Endodermal cell (in vitro differentiated cells): ENCODE measurements at regions not wholly inside any gene's neighbourhood (a gene's known extent, or its start where the extent isn't known, plus 50 kb on each side); places are given as distances from the start of the nearest gene placed in this dataset.

Experiments
- DNase-seq: peaks from one replicate; pipeline ENCODE4 v3.0.0-alpha.2; 2017
- H3K27ac ChIP-seq: 2 replicates; pipeline ENCODE4 v1.5.1; 2013; ENCODE audit warnings: mild to moderate bottlenecking, low read depth, low read length, moderate library complexity
- H3K27me3 ChIP-seq: 2 replicates; pipeline ENCODE4 v1.6.1; 2013; ENCODE audit warnings: mild to moderate bottlenecking, low read length, moderate library complexity; ENCODE audit not compliant: insufficient read depth, control insufficient read depth, poor library complexity, severe bottlenecking
- H3K36me3 ChIP-seq: 2 replicates; pipeline ENCODE4 v1.7.0; 2013; ENCODE audit warnings: mild to moderate bottlenecking, low read length, moderate library complexity; ENCODE audit not compliant: control insufficient read depth, insufficient read depth
- H3K4me1 ChIP-seq: one replicate; pipeline ENCODE4 v1.7.0; 2013; ENCODE audit warnings: low read length; ENCODE audit not compliant: control insufficient read depth, insufficient read depth
- H3K4me3 ChIP-seq: 2 replicates; pipeline ENCODE4 v1.5.1; 2013; ENCODE audit warnings: mild to moderate bottlenecking, low read length, moderate library complexity
- H3K9ac ChIP-seq: 2 replicates; pipeline ENCODE4 v1.6.1; 2013; ENCODE audit warnings: mild to moderate bottlenecking, low read length, moderate library complexity; ENCODE audit not compliant: poor library complexity, severe bottlenecking; ENCODE audit errors: extremely low read depth
- H3K9me3 ChIP-seq: 2 replicates; pipeline ENCODE4 v1.6.1; 2013; ENCODE audit warnings: mild to moderate bottlenecking, low read length, moderate library complexity; ENCODE audit not compliant: control insufficient read depth
- H3K27ac Mint-ChIP-seq: 2 replicates; pipeline ENCODE4 v1.8.0; 2020; ENCODE audit warnings: mixed read lengths
- H3K27me3 Mint-ChIP-seq: 2 replicates; pipeline ENCODE4 v1.8.0; 2021; ENCODE audit warnings: mild to moderate bottlenecking, mixed read lengths; ENCODE audit not compliant: insufficient read depth
- H3K36me3 Mint-ChIP-seq: 2 replicates; pipeline ENCODE4 v1.8.0; 2020; ENCODE audit warnings: low read depth, mixed read lengths
- H3K4me1 Mint-ChIP-seq: 2 replicates; pipeline ENCODE4 v1.8.0; 2020; ENCODE audit warnings: mixed read lengths
- H3K4me3 Mint-ChIP-seq: 2 replicates; pipeline ENCODE4 v1.8.0; 2020; ENCODE audit warnings: mild to moderate bottlenecking, moderate library complexity, mixed read lengths
- H3K9me3 Mint-ChIP-seq: 2 replicates; pipeline ENCODE4 v1.8.0; 2020; ENCODE audit warnings: mild to moderate bottlenecking, mixed read lengths
- CTCF ChIP-seq: fragments of 200-600 bp; sonication (generic); conservative IDR thresholded peaks from 2 replicates; pipeline ENCODE4 v1.5.0; 2021; ENCODE audit warnings: antibody characterized with exemption, mild to moderate bottlenecking
- WGBS, 2 experiments: methylation state at CpG; one replicate each; pipeline versions ENCODE4 v1.1.5 to v1.1.7; 2013; ENCODE audit warnings: missing lambda C conversion rate in 2 of 2, mixed read lengths in 1 of 2; ENCODE audit not compliant: insufficient coverage in 1 of 2, insufficient read length in 1 of 2; 5-methylcytosine and 5-hydroxymethylcytosine counted together

- Mint-ChIP-seq H3K27me3 (no peaks in the 10 kb centered on the region), H3K36me3 (no peaks in the 10 kb centered on the region), H3K9me3 (no peaks in the 10 kb centered on the region), H3K27ac (no peak overlapping the region), H3K4me3 (no peak overlapping the region), H3K4me1 (peaks cover 5% of the 10 kb centered on the region)
- no peak for TF ChIP-seq CTCF
- Histone ChIP-seq H3K27ac (no peak overlapping the region), H3K4me3 (no peak overlapping the region), H3K36me3 (no peaks in the 10 kb centered on the region), H3K9ac (no peak overlapping the region), H3K4me1 (no peaks in the 10 kb centered on the region), H3K9me3 (no peaks in the 10 kb centered on the region), H3K27me3 (no peaks in the 10 kb centered on the region)
- no peak for DNase-seq
- WGBS, 2 experiments = 64 to 71% methylated on average over 5 to 6 of the region's 6 CpGs
Measured at GRCh38 chr20:43389211-43389610, 68.5 kb upstream of the SRSF6 start.

- no peak overlapping the region for H3K27ac ChIP-seq
- H3K27me3 ChIP-seq = no peaks in the 10 kb centered on the region
- Mint-ChIP-seq H3K27ac (no peak overlapping the region), H3K36me3 (no peaks in the 10 kb centered on the region), H3K4me1 (peaks cover 13% of the 10 kb centered on the region), H3K9me3 (no peaks in the 10 kb centered on the region), H3K27me3 (no peaks in the 10 kb centered on the region), H3K4me3 (no peak overlapping the region)
- H3K36me3 ChIP-seq = no peaks in the 10 kb centered on the region
- no peak overlapping the region for H3K9ac ChIP-seq
- no peak for TF ChIP-seq CTCF
- no peak for DNase-seq
- H3K4me1 ChIP-seq = no peaks in the 10 kb centered on the region
- WGBS, 2 experiments = 81 to 85% methylated on average over 12 to 14 of the region's 14 CpGs
- no peak overlapping the region for H3K4me3 ChIP-seq
- no peaks in the 10 kb centered on the region for H3K9me3 ChIP-seq
Measured at GRCh38 chr20:43388268-43389002, 69.3 kb upstream of the SRSF6 start.

- Histone ChIP-seq H3K4me1 (no peaks in the 10 kb centered on the region), H3K27ac (no peak overlapping the region), H3K9me3 (no peaks in the 10 kb centered on the region), H3K4me3 (no peak overlapping the region), H3K27me3 (no peaks in the 10 kb centered on the region), H3K9ac (no peak overlapping the region), H3K36me3 (no peaks in the 10 kb centered on the region)
- H3K27me3 Mint-ChIP-seq = no peaks in the 10 kb centered on the region
- no peak for DNase-seq
- no peak overlapping the region for H3K27ac Mint-ChIP-seq
- H3K4me3 Mint-ChIP-seq = no peak overlapping the region
- WGBS, 2 experiments = 76 to 91% methylated on average over 3 to 4 of the region's 4 CpGs
- H3K9me3 Mint-ChIP-seq = no peaks in the 10 kb centered on the region
- no peaks in the 10 kb centered on the region for H3K36me3 Mint-ChIP-seq
- H3K4me1 Mint-ChIP-seq = peaks cover 18% of the 10 kb centered on the region
- no peak for TF ChIP-seq CTCF
Measured at GRCh38 chr20:43387737-43388136, 70.0 kb upstream of the SRSF6 start.
